Gastroesophageal sphincter (tissue), 4 donors: ENCODE measurements at regions not wholly inside any gene's neighbourhood (a gene's known extent, or its start where the extent isn't known, plus 50 kb on each side); places are given as distances from the start of the nearest gene placed in this dataset.
"Not testable (repeated sequence)": the region's sequence is repeated elsewhere in the genome, so short reads cannot be mapped to it uniquely, and the experiment has no call there.

Experiments used
- ATAC-seq: fragments of 150-250 bp; one replicate; pipeline ENCODE4 v1.9.1; 2016; ENCODE audit warnings: mild to moderate bottlenecking, moderate library complexity
- H3K27ac ChIP-seq, 4 donors: fragments of 200-600 bp; sonication (generic) in 3 of 4; 1 replicate in 3 of 4; 2 replicates in 1 of 4; pipeline ENCODE4 v1.5.1; 2016 to 2019
- H3K27me3 ChIP-seq: fragments of 200-600 bp; sonication (generic); one replicate; pipeline ENCODE4 v1.5.1; 2019
- H3K36me3 ChIP-seq, 2 donors: fragments of 200-600 bp; sonication (generic); one replicate each; pipeline ENCODE4 v1.5.1; 2019; ENCODE audit warnings: control low read depth in 1 of 2
- H3K4me1 ChIP-seq, 3 donors: fragments of 200-600 bp; sonication (generic); 1 replicate in 2 of 3; 2 replicates in 1 of 3; pipeline ENCODE4 v1.5.1; 2016 to 2019; ENCODE audit warnings: control low read depth in 2 of 3
- H3K4me3 ChIP-seq, 2 donors: fragments of 200-600 bp; sonication (generic); one replicate each; pipeline ENCODE4 v1.5.1; 2019; ENCODE audit warnings: mild to moderate bottlenecking in 1 of 2, moderate library complexity in 1 of 2
- H3K9me3 ChIP-seq, 3 donors: fragments of 200-600 bp; sonication (generic); one replicate each; pipeline ENCODE4 v1.5.1; 2017 to 2019; ENCODE audit warnings: control low read depth in 2 of 3
- CTCF ChIP-seq, 4 experiments: fragments of 200-600 bp in 2 of 4; fragments of 450-650 bp in 2 of 4; sonication (generic) in 1 of 4; IDR thresholded peaks; one replicate each; pipeline ENCODE4 v1.5.1; 2017 to 2019; ENCODE audit warnings: antibody characterized with exemption in 4 of 4, mild to moderate bottlenecking in 2 of 4, moderate library complexity in 2 of 4
- EP300 ChIP-seq: sonication (generic); formaldehyde crosslinking; IDR thresholded peaks from one replicate; pipeline ENCODE4 v1.6.1; 2017; ENCODE audit warnings: antibody characterized with exemption, mild to moderate bottlenecking
- POLR2A ChIP-seq, 2 donors: fragments of 450-650 bp; IDR thresholded peaks; one replicate each; pipeline ENCODE4 v1.6.1; 2017; ENCODE audit warnings: antibody characterized with exemption in 2 of 2, mild to moderate bottlenecking in 2 of 2, moderate library complexity in 1 of 2
- POLR2AphosphoS5 ChIP-seq: sonication (generic); formaldehyde crosslinking; IDR thresholded peaks from one replicate; pipeline ENCODE4 v1.6.1; 2017; ENCODE audit warnings: antibody characterized with exemption
- WGBS, 2 donors: methylation state at CpG; one replicate each; pipeline ENCODE4 v1.1.5; 2018; ENCODE audit warnings: low coverage in 1 of 2; 5-methylcytosine and 5-hydroxymethylcytosine counted together

- no peaks in the 10 kb centered on the region for H3K27me3 ChIP-seq
- peaks cover 0 to 10% (median 5%) of the 10 kb centered on the region in 3 donors for H3K4me1 ChIP-seq
- WGBS, 2 donors = 86 to 93% methylated on average over 3 of the region's 3 CpGs
- no peak overlapping the region for H3K4me3 ChIP-seq
- no peaks in the 10 kb centered on the region for H3K36me3 ChIP-seq
- H3K9me3 ChIP-seq = no peaks in the 10 kb centered on the region
- TF ChIP-seq POLR2A (IDR thresholded peaks at IDR 0.05) (no peak), EP300 (no peak), POLR2AphosphoS5 (no peak), CTCF (IDR thresholded peaks at IDR 0.05) (no peak)
- H3K27ac ChIP-seq = no peak overlapping the region
- no peak for ATAC-seq
Measured at GRCh38 chr11:110358336-110358735, 61.9 kb upstream of the RDX start.

- not testable (repeated sequence) for H3K4me3 ChIP-seq, H3K27me3 ChIP-seq, H3K9me3 ChIP-seq, ATAC-seq, H3K27ac ChIP-seq, H3K36me3 ChIP-seq
- H3K4me1 ChIP-seq = peaks cover 0 to 10% (median 5%) of the 10 kb centered on the region in 3 donors
- 75 to 84% methylated on average over 2 of the region's 3 CpGs for WGBS, 2 donors
Measured at GRCh38 chr11:110360781-110361408, 64.5 kb upstream of the RDX start.

GRCh38 chr11:110362971-110363509 is 66.6 kb upstream of the RDX start:
- H3K27ac ChIP-seq = peak overlapping the region in 2 of 4 donors; percentile 30 to 36

GRCh38 chr11:110366291-110366690 is 63.5 kb upstream of the FDX1 start:
- WGBS, 2 donors = 38 to 46% methylated on average over 4 to 6 of the region's 6 CpGs
- Histone ChIP-seq H3K27ac (peak overlapping the region in 2 of 4 donors; percentile 2 to 31), H3K36me3 (no peaks in the 10 kb centered on the region), H3K4me3 (no peak overlapping the region), H3K9me3 (no peaks in the 10 kb centered on the region), H3K4me1 (peaks cover 0 to 23% (median 7%) of the 10 kb centered on the region in 3 donors), H3K27me3 (no peaks in the 10 kb centered on the region)
- no peak for TF ChIP-seq EP300
- no peak for TF ChIP-seq CTCF (IDR thresholded peaks at IDR 0.05)
- TF ChIP-seq POLR2AphosphoS5 = no peak
- TF ChIP-seq POLR2A (IDR thresholded peaks at IDR 0.05) = no peak
- ATAC-seq = no peak

More at GRCh38 chr11:110362971-110363509, 66.6 kb upstream of the RDX start:
- Histone ChIP-seq H3K36me3 (no peaks in the 10 kb centered on the region), H3K9me3 (no peaks in the 10 kb centered on the region), H3K4me1 (peaks cover 0 to 23% (median 7%) of the 10 kb centered on the region in 3 donors), H3K4me3 (no peak overlapping the region), H3K27me3 (no peaks in the 10 kb centered on the region)
- no peak for ATAC-seq
- 30% methylated on average over 6 of the region's 6 CpGs; no CpG with 5 or more reads in 1 of the 2 donors for WGBS, 2 donors
- TF ChIP-seq CTCF (IDR thresholded peaks at IDR 0.05) (no peak), POLR2A (IDR thresholded peaks at IDR 0.05) (no peak), EP300 (no peak), POLR2AphosphoS5 (no peak)

GRCh38 chr11:110367571-110367970 is 62.2 kb upstream of the FDX1 start:
- Histone ChIP-seq H3K36me3 (no peaks in the 10 kb centered on the region), H3K4me3 (no peak overlapping the region), H3K27me3 (no peaks in the 10 kb centered on the region), H3K27ac (no peak overlapping the region), H3K9me3 (no peaks in the 10 kb centered on the region), H3K4me1 (peaks cover 0 to 23% (median 7%) of the 10 kb centered on the region in 3 donors)
- TF ChIP-seq CTCF (IDR thresholded peaks at IDR 0.05) (peak in 2 of 4 experiments; percentile 20 to 30), EP300 (no peak), POLR2A (IDR thresholded peaks at IDR 0.05) (no peak)
- WGBS, 2 donors = 39 to 73% methylated on average over 2 of the region's 2 CpGs
- no peak for ATAC-seq
